Pancreas (tissue), 10 donors: ENCODE measurements at regions not wholly inside any gene's neighbourhood (a gene's known extent, or its start where the extent isn't known, plus 50 kb on each side); places are given as distances from the start of the nearest gene placed in this dataset.

ENCODE experiments used
- ATAC-seq, 4 donors: fragments of 200-7000 bp; cut with Tn5 transposase; one replicate each; pipeline versions ENCODE4 v1.8.0 to v1.9.1; 2020; ENCODE audit warnings: mild to moderate bottlenecking in 4 of 4, moderate library complexity in 4 of 4
- DNase-seq, 6 donors: peaks; one replicate each; pipeline ENCODE4 v3.0.0-alpha.2; 2020
- FAIRE-seq: peaks from 2 replicates; lab custom pipeline; 2012; peaks lifted over from hg19 to GRCh38; lab: Jason Lieb, UNC
- H3K27ac ChIP-seq, 4 donors: fragments of 200-600 bp; sonication (generic); 1 replicate in 3 of 4; 2 replicates in 1 of 4; pipeline versions ENCODE4 v1.5.0 to v1.8.0; 2020
- H3K27me3 ChIP-seq, 4 donors: fragments of 200-600 bp; one replicate each; pipeline ENCODE4 v1.8.0; 2021
- H3K36me3 ChIP-seq, 3 donors: fragments of 200-600 bp; sonication (generic) in 1 of 3; one replicate each; pipeline versions ENCODE4 v1.5.0 to v1.8.0; 2020 to 2021
- H3K4me1 ChIP-seq, 3 donors: fragments of 200-600 bp; one replicate each; pipeline ENCODE4 v1.8.0; 2021
- H3K4me3 ChIP-seq, 4 donors: fragments of 200-600 bp; sonication (generic) in 2 of 4; one replicate each; pipeline versions ENCODE4 v1.5.0 to v1.8.0; 2020 to 2021
- H3K9me3 ChIP-seq, 4 donors: fragments of 200-600 bp; one replicate each; pipeline ENCODE4 v1.8.0; 2021
- whole genome bisulfite sequencing, 2 donors: extraction: QIAGEN DNeasy Blood & Tissue Kit; methylation state at CpG; one replicate each; pipeline ENCODE4 v1.1.7; 2013; 5-methylcytosine and 5-hydroxymethylcytosine counted together
- intact Hi-C, 3 donors: fragments of 100-400 bp; cut with DNase I; formaldehyde crosslinking; loops; one replicate each; pipeline versions ENCODE4 v1.11.1 to v1.14.2; 2022
- TF ChIP-seq, protein P1 (sequence below), 4 donors: fragments of 200-600 bp; sonication (generic) in 3 of 4; IDR thresholded peaks; one replicate each; pipeline versions ENCODE4 v1.5.0 to v1.8.0; 2021; ENCODE audit warnings: antibody characterized with exemption in 4 of 4
- donor health status: healthy with polysubstance abuse.
- donor health status: DM: no; HTN: no; CAD: no; lungs with moderate emphysema.
- donor health status: DM: no; HTN: no; CAD: no.
- donor health status: control.
- donor health status: control.
- donor health status: Bipolar disorder and iron deficiency.
- donor health status: DM: yes; HTN: yes; CAD: no.
- donor health status: DM: no; HTN: no; CAD: no.
- donor health status: DM: no; HTN: no; CAD: no.
- donor health status: DM: yes; HTN: yes; CAD: no.

- DNase-seq (no peak), FAIRE-seq (no peak), ATAC-seq (no peak)
- intact Hi-C loops = no loop called here
- Histone ChIP-seq H3K4me1 (no peaks in the 10 kb centered on the region), H3K4me3 (no peak overlapping the region), H3K27ac (no peak overlapping the region), H3K9me3 (no peaks in the 10 kb centered on the region), H3K36me3 (no peaks in the 10 kb centered on the region), H3K27me3 (peaks cover 0 to 3% (median 0%) of the 10 kb centered on the region in 4 donors)
- 37 to 52% methylated on average over 1 of the region's 1 CpG for WGBS, 2 donors
- TF ChIP-seq, protein P1, sequence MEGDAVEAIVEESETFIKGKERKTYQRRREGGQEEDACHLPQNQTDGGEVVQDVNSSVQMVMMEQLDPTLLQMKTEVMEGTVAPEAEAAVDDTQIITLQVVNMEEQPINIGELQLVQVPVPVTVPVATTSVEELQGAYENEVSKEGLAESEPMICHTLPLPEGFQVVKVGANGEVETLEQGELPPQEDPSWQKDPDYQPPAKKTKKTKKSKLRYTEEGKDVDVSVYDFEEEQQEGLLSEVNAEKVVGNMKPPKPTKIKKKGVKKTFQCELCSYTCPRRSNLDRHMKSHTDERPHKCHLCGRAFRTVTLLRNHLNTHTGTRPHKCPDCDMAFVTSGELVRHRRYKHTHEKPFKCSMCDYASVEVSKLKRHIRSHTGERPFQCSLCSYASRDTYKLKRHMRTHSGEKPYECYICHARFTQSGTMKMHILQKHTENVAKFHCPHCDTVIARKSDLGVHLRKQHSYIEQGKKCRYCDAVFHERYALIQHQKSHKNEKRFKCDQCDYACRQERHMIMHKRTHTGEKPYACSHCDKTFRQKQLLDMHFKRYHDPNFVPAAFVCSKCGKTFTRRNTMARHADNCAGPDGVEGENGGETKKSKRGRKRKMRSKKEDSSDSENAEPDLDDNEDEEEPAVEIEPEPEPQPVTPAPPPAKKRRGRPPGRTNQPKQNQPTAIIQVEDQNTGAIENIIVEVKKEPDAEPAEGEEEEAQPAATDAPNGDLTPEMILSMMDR (IDR thresholded peaks at IDR 0.05) = no peak
Observed at GRCh38 chr3:18036450-18036815, 294.0 kb upstream of the TBC1D5 start.

GRCh38 chr3:18035641-18036449 lies 293.4 kb upstream of the TBC1D5 start:
- Histone ChIP-seq H3K36me3 (no peaks in the 10 kb centered on the region), H3K9me3 (no peaks in the 10 kb centered on the region), H3K4me1 (no peaks in the 10 kb centered on the region), H3K27ac (no peak overlapping the region), H3K27me3 (peaks cover 0 to 3% (median 0%) of the 10 kb centered on the region in 4 donors), H3K4me3 (no peak overlapping the region)
- FAIRE-seq (no peak), DNase-seq (no peak), ATAC-seq (no peak)
- TF ChIP-seq, protein P1 (IDR thresholded peaks at IDR 0.05) = no peak
- 60 to 77% methylated on average over 2 of the region's 2 CpGs for WGBS, 2 donors
- intact Hi-C loops = no loop called here

DNA sequence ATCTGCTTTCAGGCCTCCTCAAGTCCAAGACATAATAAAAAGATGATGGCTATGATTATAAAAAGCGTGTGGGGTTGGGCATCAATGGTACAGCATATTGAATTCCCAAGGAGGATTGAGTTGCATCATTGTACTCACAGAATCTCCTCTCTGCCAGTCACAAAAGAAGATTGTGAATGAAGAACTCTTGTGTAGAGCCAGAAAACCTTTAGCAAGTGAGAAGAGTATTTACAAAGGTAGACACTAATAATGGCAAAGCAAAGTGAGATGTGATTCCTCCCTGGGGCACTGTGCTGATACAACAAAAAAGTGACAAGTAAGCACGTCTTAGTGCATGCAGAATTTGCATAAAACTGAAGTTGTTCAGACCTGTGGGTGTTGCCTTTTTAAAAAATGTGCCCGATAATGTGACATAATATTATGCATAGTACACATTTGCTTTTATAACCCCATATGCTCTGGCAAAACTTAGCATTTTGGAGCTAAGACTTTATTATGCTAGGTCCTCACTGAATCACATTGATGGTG lies 291.2 kb upstream of the TBC1D5 start:
- no peaks in the 10 kb centered on the region for H3K9me3 ChIP-seq
- DNase-seq (no peak), FAIRE-seq (no peak), ATAC-seq (no peak)
- 78 to 93% methylated on average over 3 of the region's 3 CpGs for WGBS, 2 donors
- intact Hi-C loops = no loop called here
- H3K36me3 ChIP-seq = no peaks in the 10 kb centered on the region
- no peaks in the 10 kb centered on the region for H3K4me1 ChIP-seq
- no peak overlapping the region for H3K4me3 ChIP-seq
- TF ChIP-seq, protein P1 (IDR thresholded peaks at IDR 0.05) = no peak
- H3K27me3 ChIP-seq = no peaks in the 10 kb centered on the region
- H3K27ac ChIP-seq = no peak overlapping the region

GRCh38 chr3:18030371-18030870 lies 288.0 kb upstream of the TBC1D5 start:
- DNase-seq (no peak), FAIRE-seq (no peak), ATAC-seq (no peak)
- H3K36me3 ChIP-seq = no peaks in the 10 kb centered on the region
- H3K4me3 ChIP-seq = no peak overlapping the region
- no peak overlapping the region for H3K27ac ChIP-seq
- no peaks in the 10 kb centered on the region for H3K4me1 ChIP-seq
- H3K9me3 ChIP-seq = no peaks in the 10 kb centered on the region
- intact Hi-C loops = no loop called here
- H3K27me3 ChIP-seq = no peaks in the 10 kb centered on the region
- WGBS, 2 donors = 91 to 94% methylated on average over 8 of the region's 8 CpGs
- TF ChIP-seq, protein P1 (IDR thresholded peaks at IDR 0.05) = no peak
